ENCODE measurements at regions not wholly inside any gene's neighbourhood (a gene's known extent, or its start where the extent isn't known, plus 50 kb on each side); places are given as distances from the start of the nearest gene placed in this dataset.
"Not testable (repeated sequence)": the region's sequence is repeated elsewhere in the genome, so short reads cannot be mapped to it uniquely, and the experiment has no call there.

DNA sequence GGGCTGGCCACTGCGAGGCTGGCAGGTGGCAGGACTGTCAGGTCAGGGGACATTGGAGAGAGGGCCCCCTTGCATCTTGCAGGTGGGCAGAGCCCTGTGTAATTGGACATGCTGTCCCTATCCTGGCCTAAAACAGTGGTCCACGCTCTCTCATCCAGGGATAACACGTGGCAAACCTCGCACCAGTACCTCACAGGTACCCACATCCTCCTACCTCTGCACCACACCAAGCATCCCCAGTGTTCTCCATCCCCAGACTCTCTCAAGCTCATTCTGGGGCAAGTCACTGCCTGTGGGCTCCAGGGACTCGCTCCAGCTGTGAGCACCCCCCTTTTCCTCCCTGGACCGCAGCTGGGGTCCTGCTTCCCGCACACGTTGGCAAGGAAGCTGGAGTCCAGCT is 212.3 kb upstream of the LRRC61 start:
- not testable (repeated sequence) for DNase-seq

DNA sequence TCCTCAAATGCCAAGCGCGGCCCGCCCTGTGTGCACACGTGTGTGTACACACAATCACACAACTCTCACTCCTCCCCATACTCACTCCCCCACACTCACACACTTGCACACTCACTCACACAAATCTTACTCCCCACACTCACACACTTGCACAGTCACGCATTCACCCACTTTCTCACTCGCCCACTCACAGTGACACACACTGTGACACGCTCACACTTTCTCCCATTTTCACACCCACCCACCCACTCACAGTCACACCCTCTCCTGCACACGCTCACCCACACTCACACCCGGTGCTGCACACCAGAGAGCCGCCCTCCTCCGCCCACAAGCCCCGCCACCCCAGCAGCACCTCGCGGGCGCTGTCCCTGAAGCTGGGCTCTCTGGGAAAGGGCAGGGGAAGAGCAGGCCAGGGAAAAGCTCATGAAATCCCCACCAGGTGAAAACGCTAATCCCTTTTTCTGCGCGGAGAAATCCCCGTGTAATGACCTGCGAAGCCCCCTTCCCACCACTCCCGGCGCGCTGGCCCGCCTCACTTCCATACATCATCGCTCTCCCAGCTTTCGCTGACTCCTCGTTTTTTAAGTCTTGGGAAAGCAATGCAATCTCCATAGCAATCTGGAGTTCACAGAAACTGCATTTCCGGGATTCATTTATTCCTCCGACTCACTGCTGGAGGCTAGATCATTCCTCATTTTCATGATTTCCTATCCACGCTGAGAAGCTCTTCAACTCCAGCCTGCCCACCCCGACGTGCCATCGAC is 211.6 kb upstream of the LRRC61 start:
- DNase-seq, result not testable (repeated sequence)

DNA sequence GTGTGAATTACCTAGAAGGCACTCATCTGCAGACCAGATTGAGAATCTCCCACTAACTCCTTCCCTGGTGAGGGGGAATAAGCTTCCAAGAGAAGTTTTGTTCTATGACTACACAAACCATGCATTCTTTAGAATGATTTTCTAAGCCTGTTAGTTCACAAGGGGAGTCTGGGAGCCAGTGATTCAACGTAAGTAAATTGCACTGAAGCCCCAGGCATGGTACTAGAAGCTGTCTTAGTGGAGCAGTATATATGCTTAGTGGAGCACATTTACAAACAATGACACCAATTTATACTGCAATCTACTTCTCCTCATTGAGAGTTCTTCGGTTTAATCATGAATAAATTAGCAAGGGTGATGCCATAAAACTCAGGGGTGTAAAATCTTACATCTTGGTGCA is 209.9 kb upstream of the LRRC61 start:
- DNase-seq, result not testable (repeated sequence)

DNA sequence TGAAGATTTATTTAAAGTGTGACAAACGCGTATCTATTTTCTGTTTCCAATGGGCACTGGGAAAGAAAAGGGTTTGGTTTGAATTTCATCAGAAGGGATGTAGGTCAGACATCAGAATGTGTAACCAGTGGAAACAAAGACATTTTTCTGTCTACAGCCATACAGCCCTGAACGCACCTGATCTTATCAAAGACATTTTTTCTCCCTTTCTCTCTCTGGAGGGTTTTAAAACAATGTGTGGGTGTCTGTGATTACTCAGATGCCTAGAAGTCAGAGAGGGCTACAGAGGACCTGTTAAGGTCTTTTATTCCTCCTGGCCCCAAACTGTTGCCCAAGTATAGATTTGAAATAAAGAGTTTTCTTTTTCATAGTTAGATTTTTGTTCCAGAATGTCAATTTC is 208.6 kb upstream of the LRRC61 start:
- DNase-seq, result not testable (repeated sequence)

DNA sequence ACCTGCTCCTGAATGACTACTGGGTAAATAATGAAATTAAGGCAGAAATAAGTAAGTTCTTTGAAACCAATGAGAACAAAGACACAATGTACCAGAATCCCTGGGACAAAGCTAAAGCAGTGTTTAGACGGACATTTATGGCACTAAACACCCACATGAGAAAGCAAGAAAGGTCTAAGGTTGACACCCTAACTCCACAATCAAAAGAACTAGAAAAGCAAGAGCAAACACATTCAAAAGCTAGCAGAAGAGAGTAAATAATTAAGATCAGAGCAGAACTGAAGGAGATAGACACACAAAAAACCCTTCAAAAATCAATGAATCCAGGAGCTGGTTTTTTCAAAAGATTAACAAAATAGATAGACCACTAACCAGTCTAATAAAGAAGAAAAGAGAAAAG is 203.2 kb upstream of the LRRC61 start:
- DNase-seq, result not testable (repeated sequence)

DNA sequence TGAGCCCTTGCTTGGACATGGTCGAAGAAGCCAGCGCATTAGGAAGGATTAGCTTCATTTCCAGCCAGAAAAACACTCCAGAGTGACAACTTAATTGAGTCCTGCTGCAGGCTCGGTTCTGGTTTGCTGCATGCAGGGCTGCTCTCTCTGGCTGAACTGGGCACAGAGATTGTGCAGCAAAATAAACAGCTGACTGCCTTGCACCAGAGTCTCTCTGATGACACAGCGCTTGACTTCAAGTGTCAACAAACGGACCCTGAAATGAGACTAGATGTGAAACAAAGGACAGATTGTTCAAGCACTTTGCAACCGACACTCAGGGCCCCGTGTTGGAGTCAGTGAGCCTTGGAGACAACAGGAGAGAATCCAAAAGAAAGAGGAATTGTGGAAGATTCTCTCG is 197.3 kb upstream of the LRRC61 start:
- not testable (repeated sequence) for DNase-seq

DNA sequence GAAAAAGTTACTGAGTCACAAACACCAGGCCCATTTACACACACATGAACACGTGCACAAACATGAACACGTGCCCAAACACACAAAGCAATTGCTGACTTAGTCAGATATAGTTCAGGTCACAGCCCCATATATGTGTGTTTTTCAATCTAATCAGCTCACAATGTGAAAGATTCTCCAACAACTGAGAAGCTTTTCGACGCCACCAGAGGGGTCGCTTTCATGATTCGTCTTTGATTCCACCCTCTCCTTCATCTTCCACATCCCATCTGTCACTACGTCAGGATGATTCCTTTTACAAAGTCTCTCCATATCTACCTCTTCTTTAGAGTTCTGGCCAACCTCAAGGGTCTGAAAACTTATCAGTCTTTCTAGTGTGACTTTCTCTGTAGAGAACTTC is 188.7 kb upstream of the LRRC61 start:
- not testable (repeated sequence) for DNase-seq

DNA sequence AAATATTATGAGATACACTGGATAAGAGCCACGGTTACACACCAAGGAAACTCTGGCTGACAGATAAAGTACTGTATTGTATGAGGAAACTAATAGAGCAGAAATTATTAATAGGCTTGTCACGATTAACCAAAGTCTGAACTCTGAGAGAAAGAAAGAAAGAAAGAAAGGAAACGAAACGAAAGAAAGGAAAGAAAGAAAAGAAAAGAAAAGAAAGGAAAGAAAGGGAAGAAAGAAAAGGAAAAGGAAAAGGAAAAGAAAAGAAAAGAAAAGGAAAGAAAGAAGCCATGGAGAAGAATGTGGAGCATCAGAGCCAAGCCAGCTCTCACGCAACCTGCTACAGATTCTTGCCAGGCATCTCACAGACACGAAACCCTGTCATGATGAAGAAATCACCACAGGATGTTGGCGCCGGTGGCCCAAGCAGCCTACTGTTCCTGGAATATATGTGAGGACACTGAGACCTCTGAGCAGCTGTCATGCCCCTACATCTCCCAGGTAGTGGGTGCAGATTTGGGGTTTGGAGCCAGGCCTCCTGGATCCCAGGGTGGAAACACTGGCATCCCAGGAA is 187.4 kb upstream of the LRRC61 start:
- not testable (repeated sequence) for DNase-seq

DNA sequence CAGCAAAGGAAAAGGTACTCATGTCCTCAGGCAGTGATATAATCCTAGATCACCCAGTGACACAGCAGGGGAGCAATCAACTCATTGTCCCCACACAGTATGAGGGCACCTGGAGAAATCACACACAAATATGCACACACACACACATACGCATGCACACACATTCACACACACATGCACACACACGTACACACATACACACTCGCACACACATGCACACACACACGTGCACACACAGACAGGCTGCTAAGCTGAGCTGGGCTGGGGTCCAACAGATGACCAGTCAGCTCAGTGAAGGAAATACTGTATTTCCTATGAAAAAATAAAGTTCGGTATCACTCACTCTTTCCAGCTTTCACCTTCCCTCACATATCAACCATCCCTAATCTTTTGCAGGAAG is 183.3 kb upstream of the LRRC61 start:
- DNase-seq, result not testable (repeated sequence)

DNA sequence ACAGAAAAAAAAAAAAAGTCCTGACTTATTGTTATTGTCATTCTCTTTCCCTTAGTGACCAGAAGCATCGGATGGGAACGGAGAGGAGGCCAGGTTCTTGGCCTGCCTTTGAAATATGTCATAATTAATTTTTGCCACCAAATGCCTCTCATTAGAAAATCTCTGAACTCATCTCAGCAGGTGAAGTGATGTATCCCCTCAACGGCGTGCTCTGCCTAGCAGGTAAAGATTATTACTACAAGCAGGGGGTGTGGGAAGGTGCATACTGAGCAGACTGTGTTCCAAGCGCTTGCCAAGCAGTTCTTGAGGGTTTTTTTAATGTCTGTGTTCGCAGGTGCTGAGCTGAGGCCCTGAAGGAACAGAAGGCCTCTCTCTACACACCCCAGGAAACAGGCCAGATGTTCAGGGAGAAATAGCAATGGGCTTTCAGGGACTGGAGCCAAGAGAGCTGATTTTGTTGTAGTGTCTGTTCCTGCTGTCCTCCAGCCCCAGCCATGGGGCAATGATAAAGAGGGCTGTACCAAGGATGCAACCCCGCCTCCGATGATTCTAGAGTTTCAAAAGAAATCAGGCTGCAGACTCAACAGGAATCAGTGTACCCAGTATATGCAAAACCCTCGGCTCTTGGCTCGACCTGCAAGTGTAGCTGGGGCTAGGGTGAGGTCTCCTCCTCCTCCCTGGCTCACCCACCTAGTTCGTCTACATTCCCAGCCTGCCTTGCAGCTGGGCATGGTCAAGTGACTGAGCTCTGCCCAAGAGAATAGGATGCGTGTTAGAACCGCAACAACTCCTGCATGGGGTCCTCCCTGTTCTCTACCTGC is 181.4 kb upstream of the LRRC61 start:
- DNase-seq, result not testable (repeated sequence)

DNA sequence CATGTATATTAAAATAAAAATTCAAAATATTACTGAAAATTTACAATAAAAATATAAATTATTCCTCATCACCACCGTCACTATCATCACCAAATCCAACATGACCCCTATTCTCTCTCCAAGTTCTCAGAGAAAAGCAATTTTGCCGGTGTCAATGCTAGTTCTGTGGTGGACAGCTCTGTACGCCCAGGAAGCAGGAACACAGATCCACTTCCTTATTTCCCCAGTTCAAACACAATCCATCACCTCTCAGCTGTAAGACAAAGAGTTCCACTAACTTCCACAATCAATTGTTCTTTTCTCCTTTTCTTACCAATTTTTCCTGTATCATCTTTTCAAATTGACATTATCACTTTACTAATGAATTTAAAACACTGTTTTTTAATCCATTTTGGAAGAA is 177.0 kb upstream of the LRRC61 start:
- DNase-seq, result not testable (repeated sequence)

DNA sequence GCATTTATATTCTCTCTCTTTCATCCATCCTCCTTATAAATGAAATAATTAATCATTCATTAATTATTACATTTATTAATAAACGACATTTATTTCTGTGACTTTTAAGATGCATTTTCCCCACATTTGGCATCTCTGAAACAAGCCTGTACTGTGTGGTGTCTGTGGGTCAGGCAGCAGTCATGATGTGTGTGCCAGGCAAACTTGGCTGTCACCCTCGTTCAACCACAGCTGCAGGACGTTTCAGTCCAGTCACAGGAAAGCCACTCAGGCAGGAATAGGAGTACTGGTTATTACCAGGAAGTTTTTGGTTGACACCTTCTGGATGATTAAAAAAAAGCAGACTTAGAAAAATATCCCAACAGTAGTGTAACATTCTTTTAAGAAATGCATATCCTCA is 175.6 kb upstream of the LRRC61 start:
- not testable (repeated sequence) for DNase-seq

DNA sequence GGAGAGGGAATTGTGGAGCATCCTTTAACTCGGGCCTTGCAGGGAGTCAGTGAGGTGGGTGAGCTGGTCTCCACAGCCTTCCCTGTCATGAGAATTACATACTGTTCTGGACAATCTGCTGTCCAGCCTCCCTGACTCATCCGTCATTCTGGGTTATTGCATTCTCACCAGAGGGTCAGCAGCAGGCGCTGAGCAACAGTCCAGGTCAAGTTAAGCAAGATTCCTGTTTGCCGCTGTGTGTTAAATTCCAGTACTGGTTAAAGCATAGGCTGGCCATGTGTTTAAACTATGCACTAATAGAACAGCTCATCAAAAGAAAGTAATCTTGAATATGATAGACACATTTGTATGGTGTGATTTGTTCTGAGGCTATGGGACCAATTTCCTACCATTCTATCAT is 167.1 kb upstream of the LRRC61 start:
- not testable (repeated sequence) for DNase-seq

DNA sequence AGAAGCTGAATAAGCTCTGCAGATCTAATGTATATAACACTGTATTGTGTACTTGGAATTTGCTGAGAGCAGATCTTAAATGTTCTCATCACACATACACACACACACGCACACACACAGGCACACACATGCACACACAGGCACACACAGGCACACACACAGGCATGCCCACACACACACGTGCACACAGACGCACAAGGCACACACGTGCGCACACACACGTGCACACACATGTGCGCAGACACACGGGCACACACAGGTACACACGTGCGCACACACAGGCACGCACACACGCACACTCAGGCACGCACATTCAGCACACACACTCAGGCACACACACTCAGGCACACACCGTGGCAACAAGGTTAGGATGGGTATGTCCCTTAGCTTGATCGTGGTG is 164.5 kb upstream of the LRRC61 start:
- not testable (repeated sequence) for DNase-seq

DNA sequence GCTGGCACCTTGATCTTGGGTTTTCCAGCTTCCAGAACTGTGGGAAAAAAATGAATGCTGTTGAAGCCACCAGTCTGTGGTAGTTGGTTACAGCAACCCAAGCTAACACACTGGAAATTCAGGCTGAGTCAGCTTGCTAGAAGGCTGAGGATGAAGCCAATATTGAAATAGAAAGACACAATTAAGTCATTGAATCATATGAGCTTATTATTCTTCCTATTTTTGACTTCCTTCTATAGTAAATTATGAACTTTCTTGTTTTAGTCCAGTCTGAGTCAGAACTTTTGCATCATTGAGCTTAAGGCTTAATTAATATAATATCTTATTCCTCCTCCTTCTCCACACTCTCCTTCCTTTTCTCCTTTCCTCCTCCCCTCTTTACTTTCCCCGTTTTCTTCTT is 153.6 kb upstream of the LRRC61 start:
- DNase-seq, result not testable (repeated sequence)

DNA sequence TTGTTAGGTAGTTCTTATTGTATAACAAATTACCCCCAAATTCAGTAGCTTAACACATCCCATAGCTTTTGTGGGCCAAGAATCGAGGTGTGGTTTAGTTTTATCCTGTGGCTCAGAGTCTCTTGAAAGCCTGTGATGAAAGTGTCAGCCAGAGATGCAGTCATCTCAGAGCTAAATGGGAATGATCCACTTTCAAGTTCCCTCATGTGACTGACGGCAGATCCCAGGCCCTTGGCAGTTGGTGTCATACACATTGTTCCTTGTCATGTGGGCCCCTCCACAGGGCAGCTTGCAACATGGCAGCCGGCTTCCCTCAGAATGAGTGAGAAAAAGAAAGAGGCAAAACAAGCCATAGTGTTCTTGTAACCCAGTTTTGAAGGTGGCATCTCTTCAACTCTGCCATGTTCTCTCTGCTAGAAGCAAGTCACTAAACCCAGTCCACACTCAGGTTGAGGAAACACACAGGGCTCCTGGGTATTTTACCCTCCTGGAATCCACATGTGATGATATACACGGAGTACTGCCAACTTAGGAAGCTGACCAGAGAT is 153.1 kb upstream of the LRRC61 start:
- not testable (repeated sequence) for DNase-seq

DNA sequence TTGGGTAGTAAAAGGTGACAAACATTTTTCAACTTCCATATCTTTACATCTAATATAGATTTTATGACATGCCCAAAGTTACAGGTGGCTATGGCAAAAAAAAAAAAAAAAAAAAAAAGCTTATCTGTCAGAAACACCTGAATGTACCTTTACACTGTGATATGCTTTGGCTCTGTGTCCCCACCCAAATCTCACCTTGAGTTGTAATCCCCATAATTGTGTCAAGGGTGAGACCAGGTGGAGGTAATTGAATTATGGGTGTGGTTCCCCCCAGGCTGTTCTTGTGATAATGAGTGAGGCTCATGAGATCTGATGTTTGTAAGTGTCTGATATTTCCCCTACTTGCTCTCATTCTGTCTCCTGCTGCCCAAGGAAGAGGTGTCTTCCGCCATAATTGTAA is 139.6 kb upstream of the LRRC61 start:
- not testable (repeated sequence) for DNase-seq

DNA sequence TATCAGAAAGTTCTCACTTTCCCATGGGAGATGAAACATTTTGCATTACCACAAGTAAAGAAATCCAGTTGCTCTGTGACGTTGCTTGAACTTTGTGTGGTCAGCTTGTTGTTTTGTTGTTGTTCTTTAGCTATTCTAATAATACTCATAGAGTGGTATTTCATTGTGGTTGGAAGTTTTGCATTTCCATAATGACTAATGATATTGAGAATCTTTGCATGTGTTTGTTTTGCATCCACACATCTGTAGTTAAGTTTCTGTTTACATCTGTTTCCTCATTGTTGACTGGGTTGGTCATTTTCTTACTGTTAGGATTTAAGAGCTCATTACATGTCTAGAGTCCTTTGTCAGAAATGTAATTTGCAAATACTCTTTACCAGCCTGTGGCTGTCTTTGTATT is 133.2 kb upstream of the LRRC61 start:
- not testable (repeated sequence) for DNase-seq

DNA sequence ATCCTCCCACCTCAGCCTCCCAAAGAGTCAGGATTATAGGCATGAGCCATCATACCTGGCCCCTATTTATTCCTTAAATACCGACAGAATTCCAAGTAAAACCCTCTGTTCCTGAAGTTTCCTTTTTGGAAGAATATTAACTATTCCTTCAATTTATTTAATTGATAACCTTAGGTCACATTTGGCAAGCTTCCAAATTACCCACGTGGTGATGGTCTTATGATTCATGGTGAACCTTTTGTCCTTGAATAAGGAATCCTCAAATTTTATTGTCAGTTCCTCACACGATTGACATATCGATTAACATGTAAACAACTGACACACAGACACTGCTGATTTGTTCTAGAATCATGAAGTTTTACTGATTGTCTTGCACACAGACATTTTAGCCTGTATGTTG is 130.6 kb upstream of the LRRC61 start:
- not testable (repeated sequence) for DNase-seq

DNA sequence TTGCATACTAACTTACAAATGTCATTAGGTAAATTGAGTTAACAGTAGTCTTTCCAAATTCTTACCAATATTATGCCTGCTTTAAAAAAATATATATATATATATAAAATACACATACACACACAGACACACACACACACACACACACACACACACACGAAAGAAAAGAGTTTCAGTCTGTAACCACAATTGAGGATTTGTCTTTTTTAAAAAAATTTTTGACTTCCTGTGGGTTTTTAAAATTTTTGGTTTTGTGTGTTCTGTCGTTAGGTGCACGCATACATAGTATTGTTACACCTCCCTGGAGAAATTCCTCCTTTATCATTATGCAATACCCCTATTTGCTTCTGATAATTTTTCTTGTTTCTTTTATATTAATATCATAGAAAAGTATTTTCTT is 129.3 kb upstream of the LRRC61 start:
- not testable (repeated sequence) for DNase-seq
